Mucosa of rectum (tissue), 2 donors: ENCODE measurements at regions not wholly inside any gene's neighbourhood (a gene's known extent, or its start where the extent isn't known, plus 50 kb on each side); places are given as distances from the start of the nearest gene placed in this dataset.

Experiments used
- H3K27ac ChIP-seq, 2 donors: one replicate each; pipeline ENCODE4 v1.7.0; 2013; ENCODE audit warnings: inconsistent platforms in 2 of 2, low read depth in 2 of 2, low read length in 2 of 2
- H3K27me3 ChIP-seq, 2 donors: one replicate each; pipeline ENCODE4 v1.7.0; 2013; ENCODE audit warnings: low read length in 2 of 2; ENCODE audit not compliant: control insufficient read depth in 2 of 2, insufficient read depth in 2 of 2
- H3K36me3 ChIP-seq, 2 donors: one replicate each; pipeline ENCODE4 v1.7.0; 2013; ENCODE audit warnings: low read length in 2 of 2; ENCODE audit not compliant: control insufficient read depth in 2 of 2, insufficient read depth in 2 of 2
- H3K4me1 ChIP-seq, 2 donors: one replicate each; pipeline ENCODE4 v1.7.0; 2013; ENCODE audit warnings: low read length in 2 of 2, mild to moderate bottlenecking in 1 of 2; ENCODE audit not compliant: control insufficient read depth in 2 of 2, insufficient read depth in 2 of 2
- H3K4me3 ChIP-seq, 2 donors: one replicate each; pipeline ENCODE4 v1.7.0; 2013; ENCODE audit warnings: low read length in 2 of 2
- H3K9ac ChIP-seq, 2 donors: one replicate each; pipeline ENCODE4 v1.7.0; 2013; ENCODE audit warnings: low read length in 2 of 2, low read depth in 1 of 2, mild to moderate bottlenecking in 1 of 2
- H3K9me3 ChIP-seq, 2 donors: one replicate each; pipeline ENCODE4 v1.7.0; 2013; ENCODE audit warnings: low read length in 2 of 2; ENCODE audit not compliant: control insufficient read depth in 2 of 2
- donor health status: healthy.
- donor health status: Normal muscosa, but diverticular disease.

DNA sequence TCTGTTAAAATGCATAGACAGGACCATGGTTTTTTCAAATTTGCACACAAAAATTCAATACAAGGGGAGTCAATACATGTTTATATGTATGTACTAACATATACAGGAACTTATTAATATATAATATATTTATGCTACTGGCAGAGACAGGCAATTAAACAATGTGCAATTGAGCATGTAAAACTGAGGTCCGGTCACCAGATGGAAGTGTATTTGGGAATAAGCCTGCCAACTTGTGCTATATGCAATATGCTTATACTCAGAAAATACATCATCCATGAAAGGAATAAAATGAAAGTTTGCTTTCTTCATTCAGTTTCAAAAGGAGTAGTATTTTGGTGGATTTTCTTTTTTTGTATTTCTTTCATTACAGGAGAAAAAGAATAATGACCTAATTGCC is 640.2 kb upstream of the CXADR start:
- no peak overlapping the region for H3K27ac ChIP-seq
- H3K9ac ChIP-seq, result no peak overlapping the region
- H3K27me3 ChIP-seq, result no peaks in the 10 kb centered on the region
- H3K4me3 ChIP-seq, result no peak overlapping the region
- H3K9me3 ChIP-seq, result no peaks in the 10 kb centered on the region
- H3K4me1 ChIP-seq, result no peaks in the 10 kb centered on the region
- H3K36me3 ChIP-seq, result no peaks in the 10 kb centered on the region

DNA sequence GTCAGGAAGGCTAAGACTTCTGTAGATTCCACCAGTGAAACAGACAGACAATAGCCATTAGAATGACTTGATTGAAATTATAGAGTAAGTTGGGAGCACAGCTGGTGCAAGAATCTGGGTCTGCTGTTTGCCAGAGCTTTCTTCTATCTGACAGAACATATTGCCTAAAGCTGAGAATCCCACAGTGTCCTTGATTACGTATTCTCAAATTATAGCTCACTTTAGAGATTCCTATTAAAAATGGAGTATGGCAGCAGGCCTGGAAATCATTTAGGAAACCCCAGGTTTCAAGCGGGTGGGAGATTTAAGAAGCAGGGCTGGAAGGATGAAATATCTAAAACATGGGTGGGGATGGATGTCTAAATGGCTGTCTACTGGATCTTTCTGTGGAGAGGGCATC is 639.7 kb upstream of the CXADR start:
- H3K27ac ChIP-seq, result no peak overlapping the region
- H3K4me1 ChIP-seq, result no peaks in the 10 kb centered on the region
- H3K9me3 ChIP-seq, result no peaks in the 10 kb centered on the region
- no peak overlapping the region for H3K9ac ChIP-seq
- H3K27me3 ChIP-seq, result no peaks in the 10 kb centered on the region
- H3K4me3 ChIP-seq, result no peak overlapping the region
- H3K36me3 ChIP-seq, result no peaks in the 10 kb centered on the region

DNA sequence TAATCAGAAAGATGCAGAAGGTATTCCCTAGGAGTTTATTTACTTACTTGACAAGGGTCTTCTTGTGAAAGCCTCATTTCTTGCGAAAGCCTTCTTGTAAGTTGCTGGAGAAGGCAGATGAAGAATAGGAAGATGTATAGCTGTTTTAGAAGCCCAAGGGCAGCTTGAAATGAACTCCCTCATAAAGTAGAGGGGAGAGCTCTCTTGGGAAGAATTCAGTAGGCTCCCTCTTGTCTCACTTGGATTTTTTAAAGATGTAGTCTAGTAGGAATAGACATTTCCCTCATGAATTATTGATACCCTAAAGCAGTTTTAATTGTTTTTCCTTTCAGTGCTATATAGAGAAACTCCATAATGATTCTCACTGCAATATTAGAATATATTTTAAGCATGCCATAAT is 639.2 kb upstream of the CXADR start:
- Histone ChIP-seq H3K4me3 (no peak overlapping the region), H3K9me3 (no peaks in the 10 kb centered on the region), H3K36me3 (no peaks in the 10 kb centered on the region), H3K27ac (no peak overlapping the region), H3K27me3 (no peaks in the 10 kb centered on the region), H3K4me1 (no peaks in the 10 kb centered on the region), H3K9ac (no peak overlapping the region)

DNA sequence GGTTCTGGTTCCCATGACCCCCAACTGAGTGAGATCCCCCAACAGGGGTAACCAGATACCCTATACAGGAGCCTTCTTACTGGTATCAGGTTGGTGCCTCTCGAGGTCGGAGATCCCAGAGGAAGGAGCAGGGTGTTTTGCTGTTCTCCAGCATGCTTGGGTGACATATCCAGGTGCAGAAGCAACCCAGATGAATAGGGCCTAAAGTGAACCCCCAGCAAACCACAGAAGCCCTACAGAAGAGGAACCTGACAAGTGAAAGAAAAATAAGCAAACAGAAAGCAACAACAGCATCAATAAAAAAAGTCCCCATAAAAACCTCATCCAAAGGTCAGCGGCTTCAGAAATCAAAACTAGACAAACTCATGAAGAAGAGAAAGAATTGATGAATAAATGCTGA is 633.4 kb upstream of the CXADR start:
- Histone ChIP-seq H3K4me3 (no peak overlapping the region), H3K4me1 (no peaks in the 10 kb centered on the region), H3K9me3 (peaks cover 0 to 2% of the 10 kb centered on the region in 2 donors), H3K9ac (no peak overlapping the region), H3K27ac (no peak overlapping the region), H3K27me3 (no peaks in the 10 kb centered on the region), H3K36me3 (no peaks in the 10 kb centered on the region)

DNA sequence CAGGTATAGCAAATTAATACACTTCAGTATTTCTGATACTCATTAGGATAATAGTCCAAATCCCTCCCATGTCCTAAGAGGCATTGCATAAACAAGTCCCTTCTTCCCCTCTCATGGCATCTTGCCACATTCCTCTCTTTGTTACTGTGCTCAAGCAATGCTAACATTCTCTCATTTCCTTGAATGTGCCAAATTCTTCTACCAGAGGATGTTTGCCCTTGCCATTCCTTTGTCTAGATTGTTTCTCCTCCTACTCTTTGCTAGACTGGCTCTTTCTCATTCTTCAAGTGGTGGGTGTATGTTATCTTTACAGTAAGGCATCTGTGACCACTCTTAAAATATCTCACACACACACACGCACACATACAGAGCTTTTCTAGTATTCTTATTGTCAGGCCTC is 621.0 kb upstream of the CXADR start:
- Histone ChIP-seq H3K4me1 (no peaks in the 10 kb centered on the region), H3K9ac (no peak overlapping the region), H3K27ac (no peak overlapping the region), H3K9me3 (no peaks in the 10 kb centered on the region), H3K27me3 (no peaks in the 10 kb centered on the region), H3K4me3 (no peak overlapping the region), H3K36me3 (no peaks in the 10 kb centered on the region)

DNA sequence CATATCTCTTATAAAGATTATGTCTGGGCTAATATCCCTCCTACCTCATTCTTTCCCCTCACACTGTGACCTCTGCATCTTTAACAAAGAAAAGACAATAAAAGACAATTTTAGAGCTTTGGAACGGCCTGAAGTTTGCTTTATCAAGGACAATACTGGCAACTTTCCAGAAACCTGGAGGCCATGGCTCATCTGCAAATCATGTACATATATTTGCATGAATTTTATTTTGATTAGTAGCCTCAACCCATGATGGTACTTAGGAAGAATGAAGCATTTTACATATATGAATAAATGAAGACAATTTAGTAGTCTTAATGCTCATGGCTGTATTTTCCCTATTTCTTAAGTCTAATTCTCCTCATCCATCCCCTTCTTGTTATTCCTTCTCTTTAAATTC is 612.2 kb upstream of the CXADR start:
- Histone ChIP-seq H3K27me3 (no peaks in the 10 kb centered on the region), H3K27ac (no peak overlapping the region), H3K9ac (no peak overlapping the region), H3K4me1 (no peaks in the 10 kb centered on the region), H3K36me3 (no peaks in the 10 kb centered on the region), H3K4me3 (no peak overlapping the region), H3K9me3 (no peaks in the 10 kb centered on the region)

DNA sequence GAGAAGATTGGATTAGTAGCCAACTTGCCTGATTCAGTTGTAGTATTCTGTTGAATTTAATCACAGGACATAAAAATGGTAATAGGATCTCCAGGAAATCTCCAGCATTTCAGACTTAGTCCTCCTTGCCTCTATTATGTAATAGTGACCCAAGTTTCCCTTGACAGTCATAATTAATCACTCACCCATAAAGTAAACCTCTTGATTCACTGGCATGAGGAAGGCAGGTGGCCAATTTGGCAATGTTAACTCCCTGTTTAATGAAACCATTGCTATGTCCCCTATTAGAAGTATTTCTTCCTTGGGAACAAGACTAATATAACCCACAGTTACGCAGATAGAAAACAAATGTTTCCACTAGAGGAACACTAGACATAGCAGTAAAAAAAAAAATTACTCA is 604.8 kb upstream of the CXADR start:
- Histone ChIP-seq H3K4me1 (no peaks in the 10 kb centered on the region), H3K9me3 (no peaks in the 10 kb centered on the region), H3K27me3 (no peaks in the 10 kb centered on the region), H3K36me3 (no peaks in the 10 kb centered on the region), H3K27ac (no peak overlapping the region), H3K4me3 (no peak overlapping the region), H3K9ac (no peak overlapping the region)

DNA sequence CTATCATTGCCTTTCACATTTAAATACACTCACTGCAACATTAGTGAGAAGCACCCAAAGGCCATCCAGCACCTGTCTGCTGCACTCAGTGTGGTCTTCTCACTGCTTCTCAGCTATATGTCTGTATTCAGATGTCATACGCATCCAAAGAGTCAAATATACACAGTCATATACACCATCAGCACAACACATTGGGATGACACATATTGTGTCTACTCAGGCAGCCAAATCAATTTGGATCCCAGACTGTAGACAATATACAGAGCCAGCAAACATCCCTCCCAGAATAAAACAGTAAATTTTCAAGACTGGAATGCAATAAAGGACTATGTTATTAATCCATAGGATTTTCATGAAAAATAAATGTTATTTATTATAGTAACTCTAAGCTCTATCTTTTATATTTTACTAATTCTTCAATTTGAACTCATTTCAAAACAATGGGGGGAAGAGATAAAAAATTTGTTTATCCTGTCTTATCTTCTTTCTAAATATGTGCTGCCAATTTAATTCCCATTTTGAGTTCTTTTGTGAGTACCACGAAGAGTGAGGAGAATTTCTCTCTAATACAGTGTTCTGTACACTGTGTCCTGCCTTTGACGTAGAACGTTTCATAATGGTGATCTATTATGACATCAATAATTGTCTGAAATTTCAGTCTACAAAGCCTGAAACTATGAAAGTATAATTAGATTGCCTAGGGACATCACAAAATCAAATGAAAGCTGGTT is 602.2 kb upstream of the CXADR start:
- no peak overlapping the region for H3K4me3 ChIP-seq
- no peaks in the 10 kb centered on the region for H3K36me3 ChIP-seq
- H3K27me3 ChIP-seq, result no peaks in the 10 kb centered on the region
- no peaks in the 10 kb centered on the region for H3K4me1 ChIP-seq
- no peak overlapping the region for H3K27ac ChIP-seq
- no peaks in the 10 kb centered on the region for H3K9me3 ChIP-seq
- H3K9ac ChIP-seq, result no peak overlapping the region

DNA sequence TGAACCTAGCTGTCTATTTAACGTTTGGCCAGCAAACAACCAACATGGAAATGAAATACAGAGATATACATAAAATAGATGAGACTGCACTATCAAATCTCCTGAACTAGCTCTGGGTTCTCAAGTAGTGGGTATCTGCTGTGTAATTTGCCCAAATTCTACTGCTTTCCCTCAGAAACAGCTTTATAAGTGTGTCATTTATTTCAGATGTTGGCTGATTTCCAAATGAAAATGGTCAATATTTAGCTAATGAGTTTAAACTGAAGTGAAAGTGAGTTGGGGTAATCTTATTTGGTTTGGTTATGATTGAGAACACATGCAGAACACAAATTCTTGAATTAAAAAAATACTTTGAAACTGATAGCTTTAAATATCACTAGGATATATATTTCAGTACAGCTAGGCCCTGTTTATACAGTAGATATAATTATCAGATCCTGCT is 601.7 kb upstream of the CXADR start:
- no peak overlapping the region for H3K9ac ChIP-seq
- no peaks in the 10 kb centered on the region for H3K27me3 ChIP-seq
- no peaks in the 10 kb centered on the region for H3K36me3 ChIP-seq
- H3K9me3 ChIP-seq, result no peaks in the 10 kb centered on the region
- H3K4me3 ChIP-seq, result no peak overlapping the region
- no peaks in the 10 kb centered on the region for H3K4me1 ChIP-seq
- H3K27ac ChIP-seq, result no peak overlapping the region

DNA sequence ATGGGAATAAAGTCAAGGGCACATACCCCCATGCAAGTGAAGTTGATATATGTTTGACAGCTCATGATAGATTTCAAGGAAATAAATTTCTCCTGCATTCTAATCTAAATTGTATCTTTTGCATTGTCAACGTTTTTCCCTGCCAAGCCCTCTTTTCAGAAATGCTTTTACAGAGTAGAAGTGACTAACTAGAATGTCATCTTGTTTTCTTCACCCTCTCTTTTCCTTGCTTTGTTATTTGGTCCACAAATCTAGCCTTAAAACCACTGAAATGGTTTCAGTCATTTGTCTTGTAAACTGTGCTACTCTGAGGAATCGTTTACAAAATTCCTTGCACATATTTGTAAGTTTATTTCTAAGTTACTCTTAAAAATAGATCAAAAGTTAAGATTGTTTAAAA is 600.8 kb upstream of the CXADR start:
- H3K9ac ChIP-seq, result no peak overlapping the region
- no peaks in the 10 kb centered on the region for H3K4me1 ChIP-seq
- no peak overlapping the region for H3K4me3 ChIP-seq
- no peaks in the 10 kb centered on the region for H3K9me3 ChIP-seq
- no peaks in the 10 kb centered on the region for H3K36me3 ChIP-seq
- H3K27ac ChIP-seq, result no peak overlapping the region
- no peaks in the 10 kb centered on the region for H3K27me3 ChIP-seq

DNA sequence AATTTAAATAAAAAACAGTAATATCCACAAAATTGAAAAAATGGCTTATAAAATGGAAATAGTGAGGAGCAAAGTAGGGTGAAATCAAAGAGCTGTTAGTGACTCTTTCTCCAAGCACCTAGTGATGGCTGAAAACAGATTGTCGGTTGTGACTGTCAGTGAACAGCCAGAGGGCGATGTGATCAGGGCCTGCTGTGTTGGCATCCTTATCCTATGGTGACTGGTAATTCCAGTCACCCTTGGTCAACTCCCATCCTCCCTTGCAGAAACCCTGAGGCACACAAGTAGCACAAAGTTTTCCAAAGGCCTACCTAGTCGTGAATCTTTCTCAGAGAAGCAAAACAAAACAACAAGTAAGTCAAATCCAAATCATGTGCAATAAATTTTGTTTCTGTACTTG is 599.8 kb upstream of the CXADR start:
- H3K36me3 ChIP-seq, result no peaks in the 10 kb centered on the region
- no peak overlapping the region for H3K9ac ChIP-seq
- H3K4me3 ChIP-seq, result no peak overlapping the region
- H3K27ac ChIP-seq, result no peak overlapping the region
- H3K27me3 ChIP-seq, result no peaks in the 10 kb centered on the region
- H3K9me3 ChIP-seq, result no peaks in the 10 kb centered on the region
- H3K4me1 ChIP-seq, result no peaks in the 10 kb centered on the region
